GM18907 (cell line): ENCODE measurements at regions not wholly inside any gene's neighbourhood (a gene's known extent, or its start where the extent isn't known, plus 50 kb on each side); places are given as distances from the start of the nearest gene placed in this dataset.

Experiments
- ATAC-seq: cut with Tn5 transposase; IDR thresholded peaks from one replicate; pipeline ENCODE4 v1.9.1; 2021; ENCODE audit warnings: mild to moderate bottlenecking, moderate library complexity; ENCODE audit not compliant: unreplicated experiment

- no peak for ATAC-seq
These were observed 1029.0 kb downstream of the EFNB2 start for GRCh38 chr13:105506463-105506862.

- no peak for ATAC-seq
These were observed 1033.3 kb downstream of the EFNB2 start for GRCh38 chr13:105502193-105502592.

- ATAC-seq, result no peak
These were observed 1037.9 kb downstream of the EFNB2 start for GRCh38 chr13:105497597-105497996.

GRCh38 chr13:105492216-105492615, 1043.2 kb downstream of the EFNB2 start:
- no peak for ATAC-seq

GRCh38 chr13:105491345-105491744, 1044.1 kb downstream of the EFNB2 start:
- no peak for ATAC-seq

GRCh38 chr13:105485081-105485480, 1050.4 kb downstream of the EFNB2 start:
- no peak for ATAC-seq

- ATAC-seq, result no peak
These were observed 1060.4 kb downstream of the EFNB2 start for GRCh38 chr13:105474983-105475610.

- no peak for ATAC-seq
These were observed 1063.8 kb downstream of the EFNB2 start for GRCh38 chr13:105471673-105472072.

GRCh38 chr13:105466376-105466775, 1069.1 kb downstream of the EFNB2 start:
- no peak for ATAC-seq

- ATAC-seq, result no peak
These were observed 1069.7 kb downstream of the EFNB2 start, which contains the start of gene DAOA for GRCh38 chr13:105465745-105466144. Gene DAOA, plus strand, starts transcription at chr13:105466045.

GRCh38 chr13:105465251-105465650, 1070.2 kb downstream of the EFNB2 start:
- no peak for ATAC-seq

- no peak for ATAC-seq
These were observed 1071.2 kb downstream of the EFNB2 start for GRCh38 chr13:105464249-105464648.

- ATAC-seq, result no peak
These were observed 1072.4 kb downstream of the EFNB2 start for GRCh38 chr13:105463011-105463501.

GRCh38 chr13:105462098-105462497, 1073.4 kb downstream of the EFNB2 start:
- ATAC-seq, result no peak

GRCh38 chr13:105452895-105453294, 1082.6 kb downstream of the EFNB2 start:
- ATAC-seq, result no peak

- ATAC-seq, result no peak
These were observed 1084.7 kb downstream of the EFNB2 start for GRCh38 chr13:105450784-105451183.

GRCh38 chr13:105448811-105449210, 1086.7 kb downstream of the EFNB2 start:
- ATAC-seq, result no peak

GRCh38 chr13:105446197-105446596, 1089.3 kb downstream of the EFNB2 start:
- ATAC-seq, result no peak

- no peak for ATAC-seq
These were observed 1089.7 kb downstream of the EFNB2 start for GRCh38 chr13:105445796-105446195.

- no peak for ATAC-seq
These were observed 1092.3 kb downstream of the EFNB2 start for GRCh38 chr13:105442949-105443699.

- no peak for ATAC-seq
These were observed 1093.4 kb downstream of the EFNB2 start for GRCh38 chr13:105442040-105442439.

- ATAC-seq, result no peak
These were observed 1094.3 kb downstream of the EFNB2 start for GRCh38 chr13:105441051-105441750.
